PC-9 (cell line): ENCODE measurements at regions not wholly inside any gene's neighbourhood (a gene's known extent, or its start where the extent isn't known, plus 50 kb on each side); places are given as distances from the start of the nearest gene placed in this dataset.

Source experiments
- CTCF ChIP-seq: fragments of 200-600 bp; sonication (generic); conservative IDR thresholded peaks from 2 replicates; pipeline ENCODE4 v1.6.1; 2017; ENCODE audit warnings: mixed run types, antibody characterized with exemption, mild to moderate bottlenecking, moderate library complexity
- EZH2 ChIP-seq: fragments of 200-600 bp; sonication (generic); IDR thresholded peaks from 2 replicates; pipeline ENCODE4 v1.8.0; 2017; ENCODE audit warnings: antibody characterized with exemption, low read depth

DNA sequence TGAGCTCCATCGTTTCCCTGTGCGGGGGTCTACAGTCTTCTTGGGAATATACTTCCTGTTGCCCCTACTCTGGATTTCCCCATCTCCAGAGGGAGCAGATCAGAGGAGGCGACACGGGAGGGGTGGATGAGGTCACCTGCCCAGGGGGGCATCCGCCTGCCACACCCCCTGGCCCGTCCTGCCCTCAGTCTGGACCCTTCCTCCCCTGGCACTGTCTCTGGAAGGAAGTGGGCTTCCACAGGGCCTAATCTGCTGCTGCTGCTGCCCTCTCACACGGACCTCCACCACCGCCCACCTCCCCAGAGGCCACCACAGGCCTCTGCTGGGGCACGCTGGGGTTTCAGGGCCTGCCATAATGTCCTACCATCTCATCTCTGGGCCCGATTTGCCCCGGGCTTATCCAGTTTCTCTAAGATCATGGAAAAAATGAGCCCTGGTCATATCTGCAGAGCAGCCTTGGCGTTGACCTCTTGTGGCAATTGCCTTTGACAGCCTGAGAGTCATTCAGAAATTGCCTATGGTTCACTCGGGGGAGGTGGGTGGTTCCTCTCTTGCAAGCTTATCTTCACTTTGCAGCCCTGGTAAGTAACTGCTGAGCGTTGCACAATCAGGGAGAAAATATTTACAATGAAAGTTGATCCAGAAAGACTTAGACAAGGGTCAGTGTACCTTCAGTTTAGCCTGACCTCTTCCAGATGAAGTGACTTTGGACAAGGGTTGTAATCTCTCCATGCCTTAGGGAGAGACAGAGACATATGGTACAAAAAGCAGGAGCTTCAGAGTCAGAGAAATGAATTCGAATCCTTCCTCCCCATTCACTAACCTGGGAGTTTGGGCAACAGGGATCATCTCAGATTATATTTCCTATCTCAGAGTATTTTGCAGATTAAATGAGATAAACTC, 252.4 kb downstream of the TOMM20 start:
- TF ChIP-seq CTCF = no peak
- no peak for TF ChIP-seq EZH2
